Omental fat pad (tissue), 3 donors: ENCODE measurements at regions not wholly inside any gene's neighbourhood (a gene's known extent, or its start where the extent isn't known, plus 50 kb on each side); places are given as distances from the start of the nearest gene placed in this dataset.

Experiments
- ATAC-seq: fragments of 150-250 bp; one replicate; pipeline ENCODE4 v1.9.1; 2016; ENCODE audit warnings: mild to moderate bottlenecking, moderate library complexity; ENCODE audit not compliant: low FRiP score
- DNase-seq: peaks from one replicate; pipeline ENCODE4 v3.0.0-alpha.2; 2019; ENCODE audit warnings: low spot score
- CTCF ChIP-seq, 3 donors: fragments of 450-650 bp; IDR thresholded peaks; one replicate each; pipeline ENCODE4 v1.5.1; 2016 to 2017; ENCODE audit warnings: antibody characterized with exemption in 3 of 3, mild to moderate bottlenecking in 3 of 3, moderate library complexity in 2 of 3

- no peak for DNase-seq
- no peak for TF ChIP-seq CTCF (IDR thresholded peaks at IDR 0.05)
- ATAC-seq: no peak
These were observed 227.8 kb upstream of the KLF6 start for GRCh38 chr10:4012848-4013247.

- DNase-seq (no peak), ATAC-seq (no peak)
- TF ChIP-seq CTCF (IDR thresholded peaks at IDR 0.05): no peak
These were observed 226.3 kb upstream of the KLF6 start for GRCh38 chr10:4011136-4011812.

GRCh38 chr10:4008676-4009382, 223.8 kb upstream of the KLF6 start:
- DNase-seq: no peak
- no peak for ATAC-seq
- no peak for TF ChIP-seq CTCF (IDR thresholded peaks at IDR 0.05)

- ATAC-seq: no peak
- no peak for TF ChIP-seq CTCF (IDR thresholded peaks at IDR 0.05)
- no peak for DNase-seq
These were observed 222.8 kb upstream of the KLF6 start for GRCh38 chr10:4007771-4008170.

- no peak for TF ChIP-seq CTCF (IDR thresholded peaks at IDR 0.05)
- ATAC-seq: no peak
- no peak for DNase-seq
These were observed 221.8 kb upstream of the KLF6 start for GRCh38 chr10:4006858-4007257.

- no peak for ATAC-seq
- no peak for DNase-seq
- TF ChIP-seq CTCF (IDR thresholded peaks at IDR 0.05): no peak
These were observed 221.0 kb upstream of the KLF6 start for GRCh38 chr10:4006051-4006450.

- no peak for DNase-seq
- ATAC-seq: no peak
- no peak for TF ChIP-seq CTCF (IDR thresholded peaks at IDR 0.05)
These were observed 220.0 kb upstream of the KLF6 start for GRCh38 chr10:4004990-4005389.
